Aorta (tissue), 5 donors: ENCODE measurements at regions not wholly inside any gene's neighbourhood (a gene's known extent, or its start where the extent isn't known, plus 50 kb on each side); places are given as distances from the start of the nearest gene placed in this dataset.

Experiments
- ATAC-seq: fragments of 200-7000 bp; cut with Tn5 transposase; one replicate; pipeline ENCODE4 v1.9.1; 2022; ENCODE audit warnings: moderate library complexity; ENCODE audit not compliant: low FRiP score
- DNase-seq, 2 donors: peaks; one replicate each; pipeline ENCODE4 v3.0.0-alpha.2; 2020
- H3K27ac ChIP-seq, 2 donors: one replicate each; pipeline ENCODE4 v1.5.1; 2013; ENCODE audit warnings: low read length in 2 of 2, mild to moderate bottlenecking in 2 of 2, moderate library complexity in 2 of 2, control low read depth in 1 of 2, inconsistent platforms in 1 of 2, low read depth in 1 of 2
- H3K27me3 ChIP-seq, 2 donors: one replicate each; pipeline ENCODE4 v1.6.1; 2013; ENCODE audit warnings: control low read depth in 1 of 2, low read length in 1 of 2, mild to moderate bottlenecking in 1 of 2, moderate library complexity in 1 of 2; ENCODE audit not compliant: insufficient read depth in 2 of 2, control insufficient read depth in 1 of 2
- H3K36me3 ChIP-seq, 2 donors: one replicate each; pipeline ENCODE4 v1.6.1; 2013; ENCODE audit warnings: control low read depth in 1 of 2, low read length in 1 of 2, mild to moderate bottlenecking in 1 of 2; ENCODE audit not compliant: insufficient read depth in 2 of 2, control insufficient read depth in 1 of 2
- H3K4me1 ChIP-seq, 2 donors: one replicate each; pipeline ENCODE4 v1.6.1; 2013; ENCODE audit warnings: low read length in 2 of 2, control low read depth in 1 of 2, mild to moderate bottlenecking in 1 of 2, moderate library complexity in 1 of 2; ENCODE audit not compliant: insufficient read depth in 2 of 2, control insufficient read depth in 1 of 2
- H3K4me3 ChIP-seq, 2 donors: one replicate each; pipeline ENCODE4 v1.5.1; 2013; ENCODE audit warnings: low read length in 2 of 2, control low read depth in 1 of 2, mild to moderate bottlenecking in 1 of 2
- H3K9me3 ChIP-seq: one replicate; pipeline ENCODE4 v1.6.1; 2013; ENCODE audit warnings: mild to moderate bottlenecking, low read length; ENCODE audit not compliant: control insufficient read depth
- WGBS, 2 donors: extraction: QIAGEN DNeasy Blood & Tissue Kit; methylation state at CpG; one replicate each; pipeline ENCODE4 v1.1.7; 2013; 5-methylcytosine and 5-hydroxymethylcytosine counted together
- intact Hi-C, 2 donors: fragments of 100-400 bp; cut with DNase I; formaldehyde crosslinking; loops; one replicate each; pipeline versions ENCODE4 v1.14.2 to v1.15.0; 2022
- donor health status: healthy with polysubstance abuse.
- donor health status: Bipolar disorder and iron deficiency.
- donor health status: DM: no; HTN: no; CAD: no.
- donor health status: DM: no; HTN: no; CAD: no.
- donor health status: DM: yes; HTN: yes; CAD: no.

DNA sequence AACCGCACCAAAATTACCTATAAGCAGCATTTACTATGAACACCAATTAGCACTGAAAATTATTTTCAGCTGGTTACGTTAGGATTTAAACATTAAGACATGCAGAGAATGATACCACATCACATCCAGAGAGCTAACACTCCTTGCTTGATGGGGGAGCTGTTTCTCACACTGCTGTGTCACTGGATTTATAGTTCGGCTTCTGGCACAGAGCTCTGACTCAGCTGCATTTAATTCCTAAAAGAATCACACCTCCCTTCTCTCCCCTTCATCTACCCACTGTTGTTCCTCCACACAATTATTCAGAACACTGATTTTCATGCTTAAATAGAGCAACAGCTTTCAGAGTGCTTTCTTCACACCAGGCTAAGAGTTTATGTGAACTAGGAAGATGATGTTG lies 82.6 kb upstream of the SV2C start:
- H3K36me3 ChIP-seq, result no peaks in the 10 kb centered on the region
- H3K9me3 ChIP-seq, result peaks cover 2% of the 10 kb centered on the region
- no peak for DNase-seq
- no peaks in the 10 kb centered on the region for H3K4me1 ChIP-seq
- no peaks in the 10 kb centered on the region for H3K27me3 ChIP-seq
- H3K4me3 ChIP-seq, result no peak overlapping the region
- no peak overlapping the region for H3K27ac ChIP-seq
- 76 to 80% methylated on average over 3 of the region's 3 CpGs for WGBS, 2 donors
- ATAC-seq, result no peak
- intact Hi-C loops, result no loop called here

GRCh38 chr5:75993643-75994520 lies 89.3 kb upstream of the SV2C start:
- 53 to 57% methylated on average over 5 of the region's 5 CpGs for WGBS, 2 donors
- intact Hi-C loops, result no loop called here

GRCh38 chr5:75993183-75993582 lies 90.0 kb upstream of the SV2C start:
- Histone ChIP-seq H3K4me1 (no peaks in the 10 kb centered on the region), H3K27me3 (no peaks in the 10 kb centered on the region), H3K27ac (no peak overlapping the region), H3K36me3 (no peaks in the 10 kb centered on the region), H3K9me3 (peaks cover 1% of the 10 kb centered on the region), H3K4me3 (no peak overlapping the region)
- DNase-seq (no peak), ATAC-seq (no peak)
- 68 to 73% methylated on average over 6 of the region's 6 CpGs for WGBS, 2 donors
- intact Hi-C loops, result no loop called here

More at GRCh38 chr5:75993643-75994520, 89.3 kb upstream of the SV2C start:
- H3K9me3 ChIP-seq, result peaks cover 1% of the 10 kb centered on the region
- no peaks in the 10 kb centered on the region for H3K36me3 ChIP-seq
- H3K27me3 ChIP-seq, result no peaks in the 10 kb centered on the region
- DNase-seq (no peak), ATAC-seq (no peak)
- H3K4me1 ChIP-seq, result no peaks in the 10 kb centered on the region
- H3K27ac ChIP-seq, result no peak overlapping the region
- no peak overlapping the region for H3K4me3 ChIP-seq

- Histone ChIP-seq H3K36me3 (no peaks in the 10 kb centered on the region), H3K4me3 (no peak overlapping the region), H3K27ac (no peak overlapping the region), H3K27me3 (no peaks in the 10 kb centered on the region), H3K9me3 (peaks cover 1% of the 10 kb centered on the region), H3K4me1 (no peaks in the 10 kb centered on the region)
- intact Hi-C loops, result no loop called here
- no peak for DNase-seq
- no peak for ATAC-seq
Measured at GRCh38 chr5:75992753-75993152, 90.4 kb upstream of the SV2C start.

- Histone ChIP-seq H3K36me3 (no peaks in the 10 kb centered on the region), H3K4me3 (no peak overlapping the region), H3K27ac (no peak overlapping the region), H3K27me3 (no peaks in the 10 kb centered on the region), H3K4me1 (no peaks in the 10 kb centered on the region), H3K9me3 (peaks cover 2% of the 10 kb centered on the region)
- DNase-seq (no peak), ATAC-seq (no peak)
- 36 to 40% methylated on average over 3 of the region's 3 CpGs for WGBS, 2 donors
- intact Hi-C loops, result no loop called here
Measured at GRCh38 chr5:75985077-75985476, 98.1 kb upstream of the SV2C start.

GRCh38 chr5:75975496-75975895 lies 107.7 kb upstream of the SV2C start:
- Histone ChIP-seq H3K9me3 (no peaks in the 10 kb centered on the region), H3K27me3 (no peaks in the 10 kb centered on the region), H3K27ac (no peak overlapping the region), H3K36me3 (no peaks in the 10 kb centered on the region), H3K4me3 (no peak overlapping the region), H3K4me1 (no peaks in the 10 kb centered on the region)
- intact Hi-C loops, result no loop called here
- WGBS, 2 donors, result 82 to 83% methylated on average over 5 of the region's 5 CpGs
- no peak for ATAC-seq
- no peak for DNase-seq

DNA sequence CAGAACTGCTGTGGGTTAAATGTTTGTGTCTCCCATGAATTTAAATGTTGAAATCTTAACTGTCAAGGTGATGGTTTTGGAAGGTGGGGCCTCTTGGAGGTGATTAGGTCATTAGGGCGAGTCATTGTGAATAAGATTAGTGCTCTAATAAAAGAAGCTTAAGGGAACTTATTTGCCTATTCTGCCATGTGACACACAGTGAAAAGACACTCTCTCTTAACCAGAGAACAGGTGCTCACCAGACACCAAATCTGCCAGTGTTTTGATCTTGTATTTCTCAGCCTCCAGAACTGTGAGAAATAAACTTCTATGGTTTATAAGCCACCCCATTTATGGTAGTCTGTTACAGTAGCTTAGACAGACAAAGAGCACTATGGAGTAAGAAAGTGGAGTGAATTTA lies 117.9 kb upstream of the SV2C start:
- ATAC-seq (no peak), DNase-seq (no peak)
- 43 to 51% methylated on average over 1 of the region's 1 CpG for WGBS, 2 donors

DNA sequence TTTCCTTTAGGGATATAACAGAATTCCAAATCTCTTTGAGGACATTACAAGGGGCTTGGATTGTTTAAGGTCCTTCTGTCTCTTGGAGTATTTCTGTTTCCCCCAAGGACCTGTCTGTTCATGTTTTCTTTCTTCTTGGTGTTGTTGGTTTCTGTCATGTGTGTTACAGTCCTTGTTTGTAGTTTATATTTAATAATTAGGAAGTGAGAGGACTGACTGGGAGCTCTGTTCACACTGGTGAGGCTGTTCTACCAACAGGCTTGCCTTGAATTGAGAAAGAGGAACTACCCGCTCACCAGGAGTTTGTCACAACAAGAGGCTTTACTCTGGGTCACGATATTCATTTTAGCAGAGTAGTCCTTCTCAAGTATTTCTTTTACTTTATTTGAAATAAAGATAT lies 119.2 kb upstream of the SV2C start:
- H3K27ac ChIP-seq, result no peak overlapping the region
- H3K36me3 ChIP-seq, result no peaks in the 10 kb centered on the region
- no peak for DNase-seq
- intact Hi-C loops, result no loop called here
- 82 to 87% methylated on average over 2 of the region's 2 CpGs for WGBS, 2 donors
- peaks cover 1% of the 10 kb centered on the region for H3K9me3 ChIP-seq
- H3K27me3 ChIP-seq, result no peaks in the 10 kb centered on the region
- no peak for ATAC-seq
- no peaks in the 10 kb centered on the region for H3K4me1 ChIP-seq
- no peak overlapping the region for H3K4me3 ChIP-seq

More for the DNA sequence above, 117.9 kb upstream of the SV2C start:
- Histone ChIP-seq H3K4me1 (no peaks in the 10 kb centered on the region), H3K9me3 (peaks cover 1% of the 10 kb centered on the region), H3K36me3 (no peaks in the 10 kb centered on the region), H3K27me3 (no peaks in the 10 kb centered on the region), H3K27ac (no peak overlapping the region), H3K4me3 (no peak overlapping the region)
- intact Hi-C loops, result no loop called here

DNA sequence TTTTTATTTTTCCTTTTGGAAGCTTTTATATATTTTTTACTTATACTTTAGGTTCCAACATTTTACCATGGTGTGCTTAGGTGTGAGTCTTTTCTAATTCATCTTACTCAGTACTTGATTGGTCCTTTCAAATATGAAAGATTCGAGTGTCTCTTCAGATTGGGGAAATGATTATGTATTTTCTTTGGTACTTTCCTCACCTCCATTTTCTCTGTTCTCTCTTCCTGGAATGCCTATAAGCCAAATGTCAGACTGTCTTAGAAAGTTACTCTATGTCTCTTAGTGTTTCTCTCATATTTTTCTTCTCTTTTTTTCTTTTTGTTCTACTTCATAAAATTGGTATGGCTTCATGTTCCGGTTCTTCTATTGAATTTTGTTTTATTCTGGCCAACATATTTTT lies 119.6 kb upstream of the SV2C start:
- ATAC-seq, result no peak
- DNase-seq, result no peak
- no peak overlapping the region for H3K27ac ChIP-seq
- no peaks in the 10 kb centered on the region for H3K4me1 ChIP-seq
- peaks cover 2% of the 10 kb centered on the region for H3K9me3 ChIP-seq
- 79 to 83% methylated on average over 2 of the region's 2 CpGs for WGBS, 2 donors
- no peak overlapping the region for H3K4me3 ChIP-seq
- intact Hi-C loops, result no loop called here
- H3K36me3 ChIP-seq, result no peaks in the 10 kb centered on the region
- no peaks in the 10 kb centered on the region for H3K27me3 ChIP-seq
